ENCODE measurements at regions not wholly inside any gene's neighbourhood (a gene's known extent, or its start where the extent isn't known, plus 50 kb on each side); places are given as distances from the start of the nearest gene placed in this dataset.
A peak's percentile ranks its signal among the peaks of the same experiment; 100 is the strongest.
"Not testable (repeated sequence)": the region's sequence is repeated elsewhere in the genome, so short reads cannot be mapped to it uniquely, and the experiment has no call there.

DNA sequence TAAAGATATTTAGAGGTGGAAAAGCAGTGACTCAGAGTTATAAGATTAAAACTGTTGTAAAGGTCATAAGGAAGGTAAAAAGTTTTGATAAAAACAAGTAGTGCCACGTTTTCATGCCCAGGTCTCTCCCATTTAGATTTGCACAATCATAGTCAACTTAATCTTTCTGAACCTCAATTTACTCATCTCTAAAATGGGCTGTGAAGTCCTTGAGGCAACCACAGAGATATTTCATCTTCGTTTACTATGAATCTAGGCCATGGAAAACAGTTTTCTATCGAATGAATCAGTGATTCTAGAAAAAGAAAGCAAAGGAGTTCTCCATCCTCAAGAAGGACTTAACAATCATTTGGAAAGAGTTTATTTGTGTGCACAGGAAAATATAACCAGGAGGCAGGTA lies 190.2 kb downstream of the EDN1 start:
- DNase-seq = no peak

DNA sequence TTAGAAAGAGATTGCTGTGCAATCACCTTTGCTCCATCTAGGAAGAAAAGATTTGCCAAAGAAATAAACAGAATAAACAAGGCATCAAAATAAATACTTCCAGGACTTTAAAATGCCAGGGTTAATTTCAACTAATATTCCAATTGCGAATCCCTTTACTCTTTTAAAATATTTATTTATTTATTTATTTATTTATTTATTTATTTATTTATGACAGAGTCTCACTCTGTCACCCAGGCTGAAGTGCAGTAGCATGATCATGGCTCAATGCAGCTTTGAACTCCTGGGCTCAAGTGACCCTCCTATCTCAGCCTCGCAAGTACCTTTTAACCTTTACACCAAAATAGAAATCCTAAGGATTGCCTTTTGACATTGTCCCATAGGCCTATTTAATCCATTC lies 191.1 kb downstream of the EDN1 start:
- no peak for DNase-seq

DNA sequence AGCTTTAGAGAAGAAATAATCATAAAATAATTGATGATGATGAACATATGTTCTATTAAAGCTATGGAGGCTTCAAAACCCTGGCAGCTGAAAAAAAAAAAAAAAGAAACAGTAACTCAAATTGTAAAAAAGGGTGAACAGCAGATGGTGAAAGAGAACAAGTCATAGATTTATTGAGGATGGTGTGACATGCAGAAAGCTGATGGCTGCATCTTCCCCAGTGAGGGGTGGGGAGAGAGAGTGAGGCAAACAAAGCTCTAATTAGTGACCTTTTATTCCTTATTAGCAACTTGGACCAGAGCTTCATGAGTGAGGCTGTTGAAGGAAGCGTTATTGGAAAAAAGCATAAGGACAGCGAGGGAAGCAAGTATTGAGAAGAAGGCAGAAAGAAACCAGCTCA lies 191.7 kb downstream of the EDN1 start:
- DNase-seq = no peak

DNA sequence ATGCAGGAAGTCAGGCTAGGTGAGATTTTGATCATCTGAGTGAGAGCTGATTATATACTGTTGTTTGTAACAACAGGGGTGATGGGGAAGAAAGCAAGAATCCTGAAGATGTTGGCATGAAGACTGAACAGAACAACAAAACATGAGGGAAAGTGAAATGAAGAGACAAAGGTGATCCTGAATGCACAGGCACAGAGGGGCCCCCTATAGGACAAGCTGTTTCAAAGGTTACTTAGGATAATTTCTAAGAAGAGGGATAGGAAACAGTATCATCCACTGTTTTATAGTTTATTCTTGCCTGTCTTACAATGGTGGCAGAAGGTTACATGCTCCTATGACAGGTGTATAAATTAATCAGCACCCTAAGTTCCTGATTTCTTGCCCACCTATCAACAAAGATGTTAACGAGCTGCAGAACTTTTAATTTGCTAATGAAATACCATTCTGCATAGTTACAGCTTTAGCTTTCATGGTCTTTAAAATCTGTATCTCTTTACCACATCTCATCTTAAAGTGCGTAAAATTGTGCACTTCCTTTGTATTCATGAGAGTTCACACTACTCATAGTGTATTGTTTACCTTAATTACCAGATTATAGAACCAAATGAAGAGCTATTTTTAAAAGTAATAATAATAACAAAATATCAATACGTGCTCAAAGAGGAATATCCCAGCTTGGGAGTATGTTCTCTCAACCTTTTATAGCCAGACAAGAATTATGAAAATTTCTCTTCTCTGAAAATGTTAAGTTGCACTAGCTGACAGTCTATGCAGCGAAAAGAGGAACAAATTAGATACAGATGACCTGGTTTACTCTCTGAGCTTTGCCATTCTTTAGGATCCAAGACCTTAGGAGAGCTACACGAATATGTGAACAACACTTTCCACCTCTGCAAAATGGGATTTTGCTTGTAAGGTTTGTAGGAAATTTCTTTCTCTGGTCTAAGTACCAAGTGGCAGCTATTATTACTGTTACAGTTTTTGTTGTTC lies 192.5 kb downstream of the EDN1 start:
- no peak for DNase-seq

DNA sequence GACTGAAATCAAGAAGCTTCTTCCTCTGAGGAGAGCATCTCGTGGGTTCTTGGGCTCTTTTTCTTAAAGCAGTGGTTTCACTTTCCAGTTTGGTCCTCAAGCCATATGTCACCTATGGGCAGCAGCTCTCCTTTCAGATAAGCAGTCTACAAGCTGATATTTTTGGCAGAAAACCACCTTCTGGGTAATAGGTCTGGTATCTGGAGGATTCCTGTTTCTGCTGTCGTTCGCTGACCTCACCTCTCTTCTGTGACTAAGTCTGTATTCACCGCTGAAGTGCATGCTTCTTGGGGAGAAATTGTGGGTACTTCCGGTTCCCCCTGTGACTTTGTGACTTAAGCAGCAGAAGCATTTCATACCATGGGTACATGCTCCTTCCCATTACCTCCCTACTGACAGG lies 193.6 kb downstream of the EDN1 start:
- no peak for DNase-seq

DNA sequence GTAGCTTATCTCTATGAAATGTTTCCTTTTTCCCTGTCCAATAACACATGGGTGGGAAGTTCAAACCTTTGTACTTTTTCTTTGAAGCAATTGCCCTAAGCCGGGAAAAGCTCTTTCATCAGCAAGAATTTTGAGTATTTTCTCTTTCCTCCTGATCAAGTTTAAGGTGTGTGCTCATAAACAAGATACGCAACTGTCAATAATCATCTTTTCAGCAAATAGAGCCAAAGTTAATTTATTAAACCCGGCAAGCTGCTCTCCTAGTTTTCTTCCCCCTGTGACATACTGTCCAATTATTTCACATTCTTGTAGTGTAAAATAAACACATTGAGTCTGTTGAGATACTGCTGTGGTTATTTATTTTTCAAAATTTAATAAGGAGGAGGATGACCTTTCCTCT lies 194.4 kb downstream of the EDN1 start:
- DNase-seq = no peak

DNA sequence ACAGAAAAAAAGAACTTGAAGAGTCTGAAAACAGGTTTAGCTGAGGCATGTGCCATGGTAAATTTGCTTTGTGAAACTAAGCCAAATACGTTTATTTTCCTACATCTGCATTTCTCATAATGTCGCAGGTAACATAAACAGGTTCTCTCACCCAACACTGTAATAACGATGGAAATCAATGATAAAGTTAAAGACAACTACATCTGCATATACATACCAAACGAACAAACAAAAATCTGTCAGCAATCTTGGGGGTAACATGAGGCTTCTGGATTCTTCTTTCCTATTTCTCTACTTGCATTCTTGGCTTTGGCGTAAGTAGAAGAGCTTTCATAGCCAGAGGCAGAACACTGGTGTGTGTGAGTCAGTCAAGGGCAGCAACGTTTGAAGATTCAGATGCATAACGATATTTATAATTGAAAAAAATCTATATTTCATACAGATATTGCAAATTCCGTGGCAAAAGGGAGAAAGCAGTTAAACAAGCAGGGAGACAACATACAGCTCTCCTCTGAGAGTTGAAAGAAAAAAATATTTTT lies 195.1 kb downstream of the EDN1 start:
- DNase-seq = no peak

DNA sequence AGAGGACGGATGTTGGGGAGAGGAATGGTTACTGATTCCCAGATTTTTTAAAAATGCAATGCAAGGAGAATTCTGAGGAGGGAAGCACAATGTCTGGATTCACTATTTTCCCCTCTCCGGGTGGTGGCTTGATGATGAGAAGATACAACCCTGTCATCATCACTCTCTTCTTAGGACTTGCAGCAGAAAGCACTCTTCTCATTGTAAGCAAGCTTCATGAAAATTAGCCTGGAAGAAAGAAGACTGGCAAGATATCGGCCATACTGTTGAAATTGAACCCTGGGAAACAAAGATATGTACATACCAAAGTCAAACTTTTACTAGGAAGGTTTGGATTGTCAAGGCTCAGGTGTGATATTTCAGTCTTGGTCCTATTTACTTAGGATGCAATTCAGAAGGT lies 195.7 kb downstream of the EDN1 start:
- no peak for DNase-seq

DNA sequence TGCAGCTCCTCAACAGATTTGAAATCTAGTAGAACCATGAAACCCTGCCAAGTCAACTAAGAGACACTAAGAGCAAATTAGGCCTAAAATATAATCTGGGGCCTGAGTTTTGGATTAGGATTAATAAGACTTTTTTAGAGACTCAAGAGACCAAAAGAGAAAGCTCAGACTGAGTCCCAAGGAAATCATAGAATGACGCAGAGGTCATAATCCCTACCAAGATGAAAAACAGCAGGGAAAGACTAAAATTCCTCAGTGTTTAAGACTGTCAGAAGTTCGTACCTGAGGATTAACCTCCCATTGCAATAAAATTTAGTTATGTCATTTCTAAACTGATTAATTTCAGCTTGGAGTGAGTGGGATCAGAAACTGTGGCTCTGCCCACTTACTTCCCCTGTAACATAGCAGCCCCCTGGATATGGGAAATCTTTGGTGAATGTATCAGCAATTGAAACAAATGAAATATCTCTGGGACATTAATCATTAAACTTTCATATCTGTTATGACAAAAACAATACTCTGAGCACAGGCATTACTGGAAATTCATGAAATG lies 200.3 kb downstream of the EDN1 start:
- no peak for DNase-seq

DNA sequence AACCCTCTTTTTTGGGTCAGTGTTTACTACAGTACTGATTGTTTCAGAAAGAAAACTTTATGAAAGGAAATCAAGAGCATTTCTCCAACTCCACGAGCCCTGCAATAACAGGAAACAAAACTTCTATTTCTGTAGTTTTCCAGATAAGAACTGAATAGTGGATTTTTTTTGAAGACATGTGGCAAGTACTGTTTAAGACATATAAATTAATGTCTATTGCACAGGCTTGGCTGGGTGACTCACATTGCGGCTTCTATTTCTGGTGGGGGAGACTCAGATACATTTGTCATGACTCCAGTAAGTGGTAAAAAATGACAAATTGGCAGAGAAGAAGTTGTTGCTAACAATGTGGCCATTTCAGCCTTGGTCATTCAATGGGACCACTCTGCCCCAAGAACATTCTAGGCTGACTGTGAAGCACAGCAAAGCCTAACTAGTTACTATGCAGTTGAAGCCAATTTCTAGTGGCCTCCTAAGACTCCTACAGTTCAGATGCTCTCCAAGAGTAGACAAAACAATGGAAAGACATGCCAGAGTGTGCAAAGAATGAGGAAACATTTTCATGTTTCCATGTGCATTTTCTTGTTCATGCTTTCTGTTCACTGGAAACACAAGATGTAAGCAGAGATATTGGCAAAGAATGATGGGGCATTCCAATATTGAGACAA lies 200.9 kb downstream of the EDN1 start:
- DNase-seq = no peak

DNA sequence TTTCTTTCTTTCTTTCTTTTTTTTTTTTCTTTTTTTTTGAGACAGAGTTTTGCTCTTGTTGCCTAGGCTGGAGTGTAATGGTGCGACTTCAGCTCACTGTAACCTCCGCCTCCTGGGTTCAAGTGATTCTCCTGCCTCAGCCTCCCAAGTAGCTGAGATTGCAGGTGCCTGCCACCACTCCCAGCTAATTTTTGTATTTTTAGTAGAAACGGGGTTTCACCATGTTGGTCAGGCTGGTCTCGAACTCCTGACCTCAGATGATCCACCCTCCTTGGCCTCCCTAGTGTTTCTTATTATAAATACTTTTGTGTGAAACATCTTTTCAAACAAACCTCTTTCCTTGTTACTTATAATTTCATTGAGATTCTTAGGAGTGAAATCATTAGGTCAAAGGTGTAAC lies 202.8 kb downstream of the EDN1 start:
- not testable (repeated sequence) for DNase-seq

DNA sequence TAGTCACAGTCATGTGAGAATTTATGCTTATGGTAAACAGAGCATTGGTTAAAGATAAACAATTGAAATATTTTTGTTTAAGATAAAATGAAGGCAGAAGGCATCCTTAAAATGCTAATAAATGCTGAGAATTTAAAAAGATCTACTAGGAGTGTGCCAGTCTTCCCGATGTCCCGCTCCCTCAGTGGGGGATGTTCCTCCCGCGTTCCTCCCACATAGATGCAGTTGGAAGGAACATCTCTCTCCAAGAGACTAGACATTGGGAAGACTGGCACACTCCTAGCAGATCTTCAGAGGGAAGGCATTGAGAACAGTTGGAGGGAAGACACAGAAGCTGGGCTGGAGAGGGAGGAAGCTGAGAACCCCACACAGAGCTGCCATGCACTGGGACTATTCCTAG lies 203.3 kb downstream of the EDN1 start:
- no peak for DNase-seq

DNA sequence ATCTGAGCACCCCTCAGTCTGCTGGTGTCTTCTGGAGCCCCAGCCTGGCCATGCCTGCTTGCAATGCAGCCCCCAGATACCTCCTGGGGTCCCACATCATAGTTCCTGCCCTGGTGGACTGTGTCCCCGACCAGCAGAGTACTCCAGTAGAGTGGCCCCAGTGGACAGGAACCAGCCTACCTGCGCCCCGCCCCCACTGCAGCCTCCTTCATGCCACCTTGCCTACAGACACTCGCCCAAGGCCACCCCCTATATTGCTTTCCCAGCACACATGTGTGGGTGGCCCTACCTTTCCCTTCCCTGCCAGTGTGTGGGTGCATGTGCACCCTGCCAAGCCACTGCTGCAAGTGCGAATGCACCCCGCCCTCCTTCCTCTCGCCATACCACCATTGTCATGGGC lies 204.0 kb downstream of the EDN1 start:
- DNase-seq = no peak

DNA sequence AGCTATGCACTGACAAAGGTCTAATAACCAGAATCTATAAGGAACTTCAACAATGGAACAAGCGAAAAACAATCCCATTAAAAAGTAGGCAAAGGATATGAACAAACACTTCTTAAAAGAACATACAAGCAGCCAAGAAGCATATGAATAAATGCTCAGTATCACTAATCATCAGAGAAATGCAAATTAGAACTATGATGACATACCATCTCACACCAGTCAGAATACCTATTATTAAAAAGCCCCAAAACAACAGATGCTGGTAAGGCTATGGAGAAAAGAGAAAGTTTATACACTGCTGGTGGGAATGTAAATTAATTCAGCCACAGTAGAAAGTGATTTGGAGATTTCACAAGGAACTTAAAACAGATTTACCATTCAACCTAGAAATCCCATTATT lies 211.8 kb downstream of the EDN1 start:
- no peak for DNase-seq

DNA sequence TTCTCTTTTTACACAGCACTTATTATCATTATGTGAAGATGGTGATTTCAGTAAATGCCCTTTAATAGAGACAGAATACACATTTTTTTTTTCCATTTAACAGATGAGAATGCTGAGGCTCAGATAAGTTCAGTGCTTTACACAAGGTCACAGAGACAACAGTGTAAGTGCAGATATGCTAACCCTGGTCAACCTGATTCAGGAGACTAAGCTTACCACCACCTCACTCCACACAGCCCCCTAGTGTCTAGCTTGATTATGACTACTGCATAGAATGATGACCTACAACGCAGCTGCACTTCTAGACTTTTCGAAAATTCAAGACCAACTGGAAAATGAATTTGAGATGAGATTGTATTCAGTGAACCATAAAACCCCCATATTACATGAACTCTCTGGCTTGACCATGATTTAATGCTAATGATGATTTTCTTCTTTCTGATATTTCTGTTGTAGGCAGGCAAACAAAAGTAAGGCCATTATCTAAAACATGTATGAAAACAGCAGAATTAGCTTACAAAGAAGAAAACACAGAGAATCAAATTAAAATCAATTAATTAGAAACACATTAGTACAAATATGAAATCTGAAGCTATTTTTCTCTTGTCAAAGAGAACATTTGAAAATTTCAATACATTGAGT lies 212.1 kb upstream of the PHACTR1 start:
- DNase-seq = peak; percentile 23

DNA sequence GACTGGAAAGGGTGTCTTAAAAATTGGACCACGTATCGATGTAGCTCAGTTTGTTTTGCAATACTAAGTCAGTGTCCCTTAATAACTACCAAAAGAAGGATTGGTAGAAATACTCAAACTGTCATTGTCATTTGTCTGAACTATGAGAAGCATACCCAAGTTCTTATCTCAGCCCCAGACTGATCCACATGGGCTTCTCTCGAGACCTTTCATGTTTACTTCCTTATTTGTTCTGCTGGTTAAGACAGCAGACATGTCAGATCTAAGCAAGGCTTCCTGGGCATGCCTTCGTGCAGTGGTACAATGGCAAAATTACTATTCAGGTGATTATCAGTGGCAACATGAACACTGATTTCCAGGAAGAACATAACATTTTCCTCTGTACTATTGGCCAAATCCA lies 211.1 kb upstream of the PHACTR1 start:
- DNase-seq = no peak

DNA sequence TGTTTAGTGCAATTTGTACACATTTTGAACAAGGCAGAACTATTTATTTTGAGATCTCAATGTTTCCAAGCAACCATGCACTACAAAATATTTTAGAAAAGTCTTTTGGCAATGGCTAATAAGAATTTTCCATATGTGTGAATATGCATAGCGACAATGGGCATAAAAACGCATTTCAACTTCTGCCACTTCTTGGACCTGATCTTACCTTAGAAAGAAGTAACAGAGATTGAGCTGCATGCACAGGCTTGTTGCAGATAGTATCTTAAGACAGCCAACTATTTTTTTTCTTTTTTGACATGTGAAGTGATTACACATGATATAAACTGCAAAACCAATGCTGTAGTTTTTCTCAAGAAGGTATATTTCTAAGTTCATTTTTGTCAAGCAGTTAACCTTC lies 210.4 kb upstream of the PHACTR1 start:
- no peak for DNase-seq

DNA sequence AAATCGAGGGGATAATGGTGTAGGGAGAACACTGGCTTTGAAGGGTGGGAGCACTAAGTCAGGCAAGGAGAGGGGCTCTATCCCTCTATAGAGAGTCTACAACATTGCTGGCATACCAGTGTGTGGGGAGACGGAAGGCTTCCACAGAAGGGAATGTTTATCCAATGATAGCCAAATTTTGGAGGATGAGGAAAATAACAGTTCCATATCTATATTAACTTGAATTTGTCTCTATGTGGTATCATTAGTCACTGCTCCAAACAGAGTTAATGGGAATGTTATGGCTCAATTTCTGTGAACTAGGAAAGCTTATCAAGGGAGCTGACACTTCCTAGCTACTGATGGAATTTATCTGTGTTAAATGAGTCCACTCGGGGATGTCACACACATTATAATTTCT lies 208.9 kb upstream of the PHACTR1 start:
- no peak for DNase-seq

DNA sequence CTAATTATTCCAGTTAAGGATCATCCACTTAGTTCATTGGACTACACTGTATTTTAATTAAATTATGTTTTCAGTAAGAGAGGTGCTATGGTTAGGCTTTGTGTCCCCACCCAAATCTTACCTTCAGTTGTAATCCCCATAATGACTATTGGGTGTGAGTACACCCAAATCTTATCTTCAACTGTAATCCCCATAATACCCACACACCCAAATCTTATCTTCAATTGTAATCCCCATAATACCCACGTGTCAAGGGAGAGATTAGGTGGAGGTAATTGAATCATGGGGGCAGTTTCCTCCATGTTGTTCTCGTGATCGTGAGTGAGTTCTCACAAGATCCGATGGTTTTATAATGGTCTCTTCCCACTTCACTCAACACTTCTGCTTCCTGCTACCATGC lies 208.0 kb upstream of the PHACTR1 start:
- no peak for DNase-seq

DNA sequence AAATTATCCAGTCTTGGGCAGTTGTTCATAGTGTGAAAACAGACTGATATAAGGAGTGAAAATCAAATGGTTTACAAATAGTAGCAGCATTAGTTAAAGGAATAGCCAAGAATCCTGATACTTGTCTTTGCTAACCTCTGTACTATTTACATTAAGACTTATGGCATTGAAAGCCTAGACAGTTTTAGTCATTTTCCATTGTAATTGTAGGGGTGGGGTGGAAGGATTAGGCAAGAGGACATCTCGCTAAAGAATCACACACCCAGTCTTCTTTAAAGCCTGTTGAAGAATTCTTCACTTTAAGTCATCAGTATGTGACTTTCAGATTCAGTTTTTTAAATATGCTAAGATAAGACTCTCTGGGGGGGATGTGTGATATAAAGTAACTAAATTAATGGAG lies 207.5 kb upstream of the PHACTR1 start:
- no peak for DNase-seq

DNA sequence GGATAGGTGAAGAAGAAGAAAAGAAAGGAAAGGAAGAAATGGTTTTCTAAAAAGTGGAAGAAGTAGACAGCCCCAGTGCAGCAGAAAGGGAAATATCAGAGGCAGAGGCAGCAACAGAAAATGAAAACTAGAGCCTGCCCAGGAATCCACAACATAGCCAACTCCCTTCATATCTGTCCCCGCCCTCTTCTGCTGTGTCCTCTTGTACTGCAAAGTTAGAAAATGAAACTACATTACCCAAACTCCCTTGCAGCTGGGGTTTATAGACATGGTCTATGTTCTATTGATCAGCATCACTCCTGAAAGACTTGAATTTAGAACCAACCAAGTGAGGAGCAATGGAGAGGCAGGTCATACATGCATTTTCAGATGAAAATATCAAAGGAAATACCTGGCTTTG lies 200.5 kb upstream of the PHACTR1 start:
- DNase-seq = no peak

DNA sequence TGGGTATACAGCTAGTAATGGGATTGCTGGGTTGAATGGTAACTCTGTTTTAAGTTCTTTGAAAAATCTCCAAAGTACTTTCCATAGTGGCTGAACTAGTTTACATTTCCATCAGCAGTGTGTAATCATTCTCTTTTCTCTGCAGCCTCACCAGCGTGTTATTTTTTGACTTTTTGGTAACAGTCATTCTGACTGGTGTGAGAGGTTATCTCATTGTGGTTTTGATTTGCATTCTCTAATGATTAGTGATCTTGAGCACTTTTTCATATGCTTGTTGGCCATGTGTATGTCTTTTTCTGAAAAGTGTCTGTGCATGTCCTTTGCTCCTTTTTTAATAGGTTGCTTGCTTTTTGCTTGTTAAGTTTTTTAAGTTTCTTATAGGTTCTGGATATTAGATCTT lies 194.2 kb upstream of the PHACTR1 start:
- no peak for DNase-seq

DNA sequence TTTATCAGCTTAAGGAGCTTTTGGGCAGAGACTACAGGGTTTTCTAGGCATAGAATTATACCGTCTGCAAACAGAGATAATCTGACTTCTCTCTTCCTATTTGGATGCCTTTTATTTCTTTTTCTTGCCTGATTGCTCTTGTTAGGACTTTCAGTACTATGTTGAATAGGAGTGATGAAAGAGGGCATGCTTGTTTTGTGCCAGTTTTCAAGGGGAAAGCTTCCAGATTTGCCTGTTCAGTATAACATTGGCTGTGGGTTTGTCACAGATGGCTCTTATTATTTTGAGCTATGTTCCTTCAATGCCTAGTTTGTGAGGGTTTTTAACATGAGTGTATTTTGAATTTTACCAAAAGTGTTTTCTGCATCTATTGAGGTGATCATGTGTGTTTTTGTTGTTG lies 192.8 kb upstream of the PHACTR1 start:
- no peak for DNase-seq
